ENCODE measurements at regions not wholly inside any gene's neighbourhood (a gene's known extent, or its start where the extent isn't known, plus 50 kb on each side); places are given as distances from the start of the nearest gene placed in this dataset.

DNA sequence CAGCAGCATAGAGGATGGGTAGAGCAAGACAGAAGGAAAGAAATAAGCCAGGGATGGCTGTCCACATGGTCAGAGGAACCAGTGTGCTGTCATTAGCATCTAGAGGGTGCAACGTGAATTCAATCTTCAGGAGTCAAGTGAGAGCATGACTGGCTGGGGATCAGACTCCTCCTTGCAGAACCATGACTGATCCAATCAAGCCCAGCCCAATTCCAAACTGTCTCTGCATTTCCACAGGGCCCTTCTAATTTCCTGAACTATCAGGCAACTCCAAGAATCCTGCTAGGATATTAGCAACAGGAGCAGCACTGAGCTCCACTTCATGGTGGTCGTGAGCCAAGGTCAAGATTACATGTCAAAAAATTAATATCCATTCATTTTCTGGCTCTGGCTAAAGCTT lies 166.8 kb upstream of the CAMK1G start:
- no peak overlapping the region for H3K4me3 ChIP-seq
- DNase-seq (no peak), ATAC-seq (no peak)
- WGBS, 2 donors = 72 to 78% methylated on average over 2 of the region's 2 CpGs
- intact Hi-C loops (cut with DNase I) = no loop called here
- TF ChIP-seq, protein P1, sequence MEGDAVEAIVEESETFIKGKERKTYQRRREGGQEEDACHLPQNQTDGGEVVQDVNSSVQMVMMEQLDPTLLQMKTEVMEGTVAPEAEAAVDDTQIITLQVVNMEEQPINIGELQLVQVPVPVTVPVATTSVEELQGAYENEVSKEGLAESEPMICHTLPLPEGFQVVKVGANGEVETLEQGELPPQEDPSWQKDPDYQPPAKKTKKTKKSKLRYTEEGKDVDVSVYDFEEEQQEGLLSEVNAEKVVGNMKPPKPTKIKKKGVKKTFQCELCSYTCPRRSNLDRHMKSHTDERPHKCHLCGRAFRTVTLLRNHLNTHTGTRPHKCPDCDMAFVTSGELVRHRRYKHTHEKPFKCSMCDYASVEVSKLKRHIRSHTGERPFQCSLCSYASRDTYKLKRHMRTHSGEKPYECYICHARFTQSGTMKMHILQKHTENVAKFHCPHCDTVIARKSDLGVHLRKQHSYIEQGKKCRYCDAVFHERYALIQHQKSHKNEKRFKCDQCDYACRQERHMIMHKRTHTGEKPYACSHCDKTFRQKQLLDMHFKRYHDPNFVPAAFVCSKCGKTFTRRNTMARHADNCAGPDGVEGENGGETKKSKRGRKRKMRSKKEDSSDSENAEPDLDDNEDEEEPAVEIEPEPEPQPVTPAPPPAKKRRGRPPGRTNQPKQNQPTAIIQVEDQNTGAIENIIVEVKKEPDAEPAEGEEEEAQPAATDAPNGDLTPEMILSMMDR (IDR thresholded peaks at IDR 0.05) = no peak
- no peaks in the 10 kb centered on the region for H3K9me3 ChIP-seq
- peaks cover 0 to 16% (median 0%) of the 10 kb centered on the region in 9 donors for H3K4me1 ChIP-seq
- no peaks in the 10 kb centered on the region for H3K36me3 ChIP-seq
- peaks cover 0 to 20% (median 4%) of the 10 kb centered on the region in 7 donors for H3K27me3 ChIP-seq
- no peak overlapping the region for H3K27ac ChIP-seq

- intact Hi-C loops (cut with DNase I) = no loop called here
These were observed 165.8 kb upstream of the CAMK1G start for GRCh38 chr1:209417761-209418160.

DNA sequence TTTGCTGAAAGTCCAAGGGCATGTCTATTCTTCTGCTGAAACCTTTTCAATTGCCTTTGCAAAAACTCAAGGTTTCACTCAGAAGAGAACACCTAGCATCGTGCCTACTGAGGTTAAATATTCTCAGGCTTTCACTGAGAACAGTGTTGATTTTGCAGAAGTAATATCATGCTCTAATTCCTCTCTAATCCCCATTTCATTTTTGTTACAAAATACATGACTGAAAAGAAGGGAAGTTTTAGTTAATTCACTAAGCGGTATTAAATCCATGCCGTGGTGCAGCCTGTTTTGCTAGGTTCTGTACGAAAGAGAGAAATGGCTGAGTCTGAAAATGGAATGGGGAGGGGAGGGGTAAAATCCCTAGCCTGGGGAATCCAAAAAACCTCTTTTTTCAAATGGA lies 163.2 kb upstream of the CAMK1G start:
- Histone ChIP-seq H3K9me3 (no peaks in the 10 kb centered on the region), H3K27me3 (peaks cover 0 to 7% (median 0%) of the 10 kb centered on the region in 7 donors), H3K4me1 (peaks cover 0 to 4% (median 0%) of the 10 kb centered on the region in 9 donors), H3K36me3 (no peaks in the 10 kb centered on the region), H3K27ac (no peak overlapping the region), H3K4me3 (no peak overlapping the region)
- WGBS, 2 donors = 93% methylated on average over 4 of the region's 4 CpGs
- TF ChIP-seq, protein P1 (IDR thresholded peaks at IDR 0.05) = no peak
- ATAC-seq (no peak), DNase-seq (no peak)
- intact Hi-C loops (cut with DNase I) = loop anchor here in 1 of 10 donors (10.0 kb wide), 1 partner anchor 85 kb away; no protein-coding TSS in a partner anchor

More at GRCh38 chr1:209417761-209418160, 165.8 kb upstream of the CAMK1G start:
- H3K9me3 ChIP-seq = no peaks in the 10 kb centered on the region
- no peaks in the 10 kb centered on the region for H3K36me3 ChIP-seq
- no peak overlapping the region for H3K4me3 ChIP-seq
- no peak for ATAC-seq
- peaks cover 0 to 7% (median 0%) of the 10 kb centered on the region in 9 donors for H3K4me1 ChIP-seq
- 87 to 89% methylated on average over 3 of the region's 3 CpGs for WGBS, 2 donors
- TF ChIP-seq, protein P1 (IDR thresholded peaks at IDR 0.05) = no peak
- peaks cover 0 to 19% (median 4%) of the 10 kb centered on the region in 7 donors for H3K27me3 ChIP-seq
- DNase-seq = no peak
- no peak overlapping the region for H3K27ac ChIP-seq

DNA sequence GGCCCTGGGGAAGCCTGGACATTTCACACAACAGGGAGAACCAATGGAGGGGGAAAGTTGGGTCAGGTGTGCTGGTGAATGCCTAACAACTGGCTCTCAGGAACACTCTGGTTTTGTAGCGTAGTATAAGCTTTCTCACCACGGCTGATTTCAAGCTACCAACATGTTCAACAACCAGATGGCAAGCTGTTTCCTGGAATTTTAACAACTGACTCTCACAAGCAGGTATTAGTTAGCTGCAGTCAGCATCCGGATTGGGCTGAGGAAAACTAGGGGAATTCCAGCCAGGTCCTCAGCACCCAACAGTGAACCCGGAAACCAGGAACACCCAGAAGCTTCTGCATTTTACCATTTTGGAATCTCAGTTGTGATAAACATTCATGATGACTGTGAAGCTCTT lies 162.3 kb upstream of the CAMK1G start:
- no peak overlapping the region for H3K4me3 ChIP-seq
- 67 to 77% methylated on average over 4 of the region's 4 CpGs for WGBS, 2 donors
- peaks cover 0 to 4% (median 0%) of the 10 kb centered on the region in 9 donors for H3K4me1 ChIP-seq
- no peak for DNase-seq
- intact Hi-C loops (cut with DNase I) = loop anchor here in 1 of 10 donors (10.0 kb wide), 1 partner anchor 86 kb away; no protein-coding TSS in a partner anchor
- no peaks in the 10 kb centered on the region for H3K36me3 ChIP-seq
- H3K9me3 ChIP-seq = no peaks in the 10 kb centered on the region
- no peak for ATAC-seq
- TF ChIP-seq, protein P1 (IDR thresholded peaks at IDR 0.05) = no peak
- no peak overlapping the region for H3K27ac ChIP-seq
- peaks cover 0 to 7% (median 0%) of the 10 kb centered on the region in 7 donors for H3K27me3 ChIP-seq

Measured in heart right ventricle (tissue), 16 donors.